GM21717 (cell line): ENCODE measurements at regions not wholly inside any gene's neighbourhood (a gene's known extent, or its start where the extent isn't known, plus 50 kb on each side); places are given as distances from the start of the nearest gene placed in this dataset.

Experiments
- ATAC-seq: cut with Tn5 transposase; IDR thresholded peaks from one replicate; pipeline ENCODE4 v1.9.1; 2021; ENCODE audit warnings: mild to moderate bottlenecking, moderate library complexity; ENCODE audit not compliant: unreplicated experiment

- no peak for ATAC-seq
Measured at GRCh38 chr4:14850455-14851097, 151.7 kb upstream of the CPEB2 start.

GRCh38 chr4:14853176-14853943, 148.9 kb upstream of the CPEB2 start:
- ATAC-seq = no peak

DNA sequence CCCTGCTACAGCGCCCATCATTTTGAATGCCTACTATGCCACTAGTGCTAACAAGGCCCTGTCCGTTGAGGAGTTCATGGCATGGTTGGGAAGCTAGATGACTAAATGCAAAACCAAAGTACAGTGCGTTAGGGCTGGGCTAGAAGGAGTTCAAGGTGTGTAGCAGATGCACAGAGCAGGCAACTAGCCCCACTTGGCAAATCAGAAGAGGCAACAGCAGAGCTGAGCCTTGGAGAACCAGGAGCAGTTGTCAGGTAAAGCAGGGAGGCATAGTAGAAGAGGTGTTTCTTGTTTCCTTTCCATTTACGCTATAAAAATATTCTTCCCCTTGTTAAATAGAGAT, 146.6 kb upstream of the CPEB2 start:
- ATAC-seq = no peak

- peak; percentile 97 for ATAC-seq
Measured at GRCh38 chr4:14856062-14856933, 146.0 kb upstream of the CPEB2 start.

- ATAC-seq = no peak
Measured at GRCh38 chr4:14856934-14857235, 145.4 kb upstream of the CPEB2 start.

GRCh38 chr4:14857475-14857874, 144.8 kb upstream of the CPEB2 start:
- ATAC-seq = no peak

- no peak for ATAC-seq
Measured at GRCh38 chr4:14857981-14858380, 144.3 kb upstream of the CPEB2 start.

DNA sequence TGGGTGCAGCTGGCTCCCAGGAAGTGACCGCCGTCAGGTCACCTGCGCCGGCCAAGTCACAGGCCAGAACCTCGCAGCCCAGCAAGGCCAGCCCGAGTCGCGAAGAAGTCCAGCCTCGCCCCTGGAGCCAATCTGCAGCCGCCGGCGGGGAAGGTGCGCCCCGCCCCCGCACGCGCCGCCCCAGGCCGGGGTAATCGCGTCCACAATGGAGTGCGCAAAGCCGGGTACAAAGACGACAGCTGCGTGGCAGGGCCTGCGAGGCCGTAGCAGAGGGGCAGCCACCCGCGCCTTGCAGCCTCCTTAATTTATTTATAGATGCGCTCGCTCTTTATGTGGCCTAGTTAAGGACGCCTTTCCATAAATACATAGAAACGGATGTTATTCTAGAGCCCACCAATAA, 139.4 kb upstream of the CPEB2 start:
- ATAC-seq = no peak

DNA sequence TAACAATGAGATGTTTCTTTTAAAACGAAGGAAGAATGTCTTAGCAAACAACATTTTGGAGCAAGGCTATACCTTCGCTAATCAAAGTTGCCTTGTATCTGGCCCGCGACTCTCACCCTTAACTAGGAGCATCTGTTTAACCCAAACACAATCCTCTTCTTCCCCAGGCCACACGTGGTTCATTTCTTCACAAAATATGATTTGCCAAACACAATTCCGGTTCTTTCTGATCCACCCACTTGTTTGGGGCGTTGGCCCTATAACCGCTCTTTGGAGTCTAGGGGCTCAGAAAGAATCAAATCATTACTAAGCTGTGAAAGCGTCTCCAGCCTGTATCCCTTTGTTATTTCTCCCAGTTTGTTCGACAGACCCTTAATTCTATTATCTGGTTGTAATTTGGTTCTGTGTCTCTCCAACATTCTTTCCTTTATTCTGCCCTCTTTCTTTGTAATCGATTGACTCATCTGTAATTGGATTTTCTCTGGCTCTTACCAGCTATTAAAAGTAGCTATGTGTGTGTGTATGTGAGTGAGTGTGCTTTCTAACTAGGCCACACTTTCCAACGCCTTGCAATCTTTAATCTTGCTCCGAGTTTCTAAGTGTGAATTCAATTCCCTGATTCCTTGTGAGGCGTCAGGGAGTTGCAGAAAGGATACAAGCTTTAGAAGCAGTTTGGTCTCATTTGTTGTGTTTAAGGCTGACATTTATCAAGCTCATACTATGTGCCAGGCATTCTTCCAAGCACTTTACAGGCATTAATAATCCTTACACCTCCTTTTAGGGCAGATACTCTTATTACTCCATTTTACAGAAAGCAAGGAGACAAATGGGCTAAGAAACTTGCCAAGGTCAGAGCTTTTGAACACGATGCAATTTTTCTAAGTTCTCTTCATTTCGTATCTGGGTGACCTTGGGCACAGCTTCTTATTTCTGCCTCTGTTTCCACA, 138.6 kb upstream of the CPEB2 start:
- ATAC-seq = no peak

DNA sequence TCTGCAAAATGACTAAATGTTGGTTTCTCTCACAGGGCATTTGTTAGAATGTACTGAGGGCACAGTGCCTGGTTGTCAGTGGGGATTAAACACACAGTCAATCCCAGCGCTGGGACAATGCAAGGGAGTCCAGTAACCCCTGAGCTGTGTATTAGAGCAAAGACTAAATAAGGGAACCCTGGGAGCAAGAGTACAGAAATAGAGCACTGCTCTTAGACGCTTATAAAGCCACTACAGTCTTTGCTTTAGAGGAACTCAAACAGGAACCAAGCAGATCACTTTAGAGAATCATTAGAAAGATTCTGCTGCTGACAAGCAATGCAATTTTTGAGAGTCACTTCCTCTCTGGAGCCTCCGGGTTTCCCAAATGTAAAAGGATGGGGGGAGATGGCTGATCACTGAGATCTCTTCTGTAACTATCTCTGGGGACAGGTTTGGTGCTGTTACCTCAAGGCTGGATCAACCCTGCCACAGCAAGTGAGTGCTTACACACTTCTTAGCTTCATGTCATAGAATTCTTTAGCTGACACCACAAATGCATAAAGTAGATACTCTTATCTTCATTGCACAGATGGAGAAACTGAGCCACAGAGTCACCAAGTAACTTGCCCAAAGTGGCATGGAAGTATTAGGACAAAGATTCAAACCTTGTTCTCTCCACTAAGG, 137.8 kb upstream of the CPEB2 start:
- ATAC-seq = no peak

DNA sequence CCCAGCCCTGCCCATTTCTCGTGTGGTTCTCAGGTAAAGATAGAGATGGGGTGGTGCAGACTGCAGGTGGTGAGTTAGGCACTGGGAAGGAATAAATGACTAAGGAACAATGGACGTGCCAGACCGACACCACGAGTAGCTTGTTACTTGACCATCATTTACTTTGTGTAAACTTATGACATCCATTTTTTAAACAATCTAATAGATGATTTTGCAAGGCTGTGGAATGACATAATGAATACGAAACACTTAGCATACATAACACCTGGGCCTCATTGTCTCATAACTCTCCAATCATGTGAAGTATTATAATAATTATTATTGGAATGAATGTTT, 137.3 kb upstream of the CPEB2 start:
- ATAC-seq = no peak

GRCh38 chr4:14865804-14866203, 136.5 kb upstream of the CPEB2 start:
- no peak for ATAC-seq

GRCh38 chr4:14867847-14868246, 134.4 kb upstream of the CPEB2 start:
- ATAC-seq = no peak

DNA sequence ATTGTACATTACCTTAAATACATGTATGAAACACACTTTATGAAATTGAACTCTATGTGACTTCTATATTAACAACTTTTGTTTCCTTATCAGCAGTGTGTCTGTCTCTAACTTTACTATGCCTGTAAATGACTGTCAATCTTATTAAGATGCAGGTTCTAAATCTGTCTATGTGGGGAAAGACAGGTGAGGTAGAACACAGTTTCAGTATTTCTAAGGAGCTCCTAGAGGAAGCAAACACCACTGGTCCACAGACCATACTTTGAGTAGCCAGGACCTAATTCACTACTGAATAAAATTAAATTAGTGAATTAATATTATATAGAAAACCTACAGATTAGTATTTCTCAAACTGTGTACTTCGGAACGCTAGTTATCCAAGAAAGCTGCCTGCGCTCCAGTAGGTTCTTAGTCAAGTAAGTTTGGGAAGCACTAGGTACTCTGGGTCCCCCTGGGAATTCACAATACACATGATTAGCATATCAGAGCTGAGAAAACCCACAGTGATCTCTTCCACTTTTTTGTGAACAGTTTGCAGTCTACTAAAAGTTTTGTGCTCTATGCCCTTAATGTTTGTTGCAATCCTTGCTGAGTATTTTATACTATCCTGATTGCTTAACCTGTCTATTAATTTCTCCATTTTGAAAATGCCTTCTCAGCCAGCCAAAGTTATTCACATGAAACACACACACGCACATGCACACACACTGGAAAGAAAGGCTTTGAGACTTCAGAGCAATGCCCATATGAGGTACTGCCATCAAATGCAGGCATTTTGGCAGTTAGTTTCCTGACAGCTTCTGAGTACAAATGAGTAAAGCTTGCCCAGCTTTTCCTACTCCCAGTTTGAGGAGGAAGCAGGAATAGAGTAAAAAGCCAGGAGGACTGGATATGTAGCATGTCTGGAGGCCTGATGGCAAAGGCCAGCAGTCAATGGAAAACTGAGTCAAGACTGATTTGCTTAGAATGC, 133.6 kb upstream of the CPEB2 start:
- no peak for ATAC-seq

GRCh38 chr4:14871676-14872430, 130.4 kb upstream of the CPEB2 start:
- no peak for ATAC-seq

DNA sequence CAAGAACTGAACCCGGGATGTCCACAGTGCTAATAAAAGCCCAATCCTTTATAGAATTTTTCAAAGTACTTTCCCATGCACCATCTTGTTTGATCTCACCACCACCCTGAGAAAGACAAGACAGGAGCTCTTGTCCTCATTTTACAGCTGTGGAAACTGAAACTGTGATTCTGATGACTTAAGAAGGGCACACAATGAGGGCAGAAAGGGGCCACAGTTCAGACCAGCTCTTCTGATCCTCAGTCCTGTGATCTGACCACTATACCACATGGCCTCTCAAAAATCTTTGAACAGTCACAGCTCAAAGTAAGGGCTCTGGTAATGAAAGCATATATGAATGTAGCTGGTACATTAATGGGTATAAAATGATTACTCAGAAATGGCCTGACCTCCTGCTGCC, 127.3 kb upstream of the CPEB2 start:
- ATAC-seq = peak; percentile 83

- peak; percentile 40 for ATAC-seq
Measured at GRCh38 chr4:14877246-14878225, 124.7 kb upstream of the CPEB2 start.
